MCF 10A (cell line): ENCODE measurements at regions not wholly inside any gene's neighbourhood (a gene's known extent, or its start where the extent isn't known, plus 50 kb on each side); places are given as distances from the start of the nearest gene placed in this dataset.

Experiments used
- BruUV-seq: library from RNA; stranded (reverse); fragments of 400-500 nt; replicated peaks from 2 replicates; lab custom pipeline; 2021; lab: Mats Ljungman, UMichigan
- CTCF ChIA-PET: fragments of 300-600 bp; sonication (Branson Sonifier 250); formaldehyde crosslinking; extraction: SDS; loops from one replicate; lab custom pipeline; 2021; ENCODE audit warnings: antibody characterized with exemption, inconsistent platforms; lab: Yijun Ruan, JAX
- POLR2A ChIA-PET: fragments of 300-600, 350-650 bp; sonication (Branson Sonifier 250); formaldehyde crosslinking; extraction: SDS; loops from one replicate; lab custom pipeline; 2020; ENCODE audit warnings: antibody characterized with exemption, inconsistent platforms; lab: Yijun Ruan, JAX
- DNase-seq: peaks from one replicate; pipeline ENCODE4 v3.0.0-alpha.2; 2018; ENCODE audit not compliant: unreplicated experiment
- H3K27ac Mint-ChIP-seq: one replicate; pipeline ENCODE4 v1.8.0; 2022; ENCODE audit warnings: mild to moderate bottlenecking, low read depth, mixed read lengths; ENCODE audit not compliant: unreplicated experiment
- H3K27me3 Mint-ChIP-seq: one replicate; pipeline ENCODE4 v1.8.0; 2022; ENCODE audit warnings: mixed read lengths; ENCODE audit not compliant: insufficient read depth, unreplicated experiment
- H3K36me3 Mint-ChIP-seq: one replicate; pipeline ENCODE4 v1.8.0; 2022; ENCODE audit warnings: mild to moderate bottlenecking, moderate library complexity, mixed read lengths; ENCODE audit not compliant: insufficient read depth, unreplicated experiment
- H3K4me1 Mint-ChIP-seq: one replicate; pipeline ENCODE4 v1.8.0; 2022; ENCODE audit warnings: mixed read lengths; ENCODE audit not compliant: insufficient read depth, unreplicated experiment
- H3K4me3 Mint-ChIP-seq: one replicate; pipeline ENCODE4 v1.8.0; 2022; ENCODE audit warnings: mild to moderate bottlenecking, moderate library complexity, mixed read lengths; ENCODE audit not compliant: unreplicated experiment
- H3K9me3 Mint-ChIP-seq: one replicate; pipeline ENCODE4 v1.8.0; 2022; ENCODE audit warnings: mixed read lengths; ENCODE audit not compliant: unreplicated experiment
- CTCF ChIP-seq: fragments of 200-600 bp; IDR thresholded peaks from one replicate; pipeline ENCODE4 v1.8.0; 2022; ENCODE audit warnings: antibody characterized with exemption, mild to moderate bottlenecking; ENCODE audit not compliant: unreplicated experiment
- intact Hi-C: fragments of 100-400 bp; cut with micrococcal nuclease; formaldehyde crosslinking; loops from 2 replicates; pipeline ENCODE4 v1.14.1; 2022

- Mint-ChIP-seq H3K36me3 (no peaks in the 10 kb centered on the region), H3K9me3 (no peaks in the 10 kb centered on the region), H3K27me3 (no peaks in the 10 kb centered on the region), H3K27ac (no peak overlapping the region), H3K4me1 (peaks cover 10% of the 10 kb centered on the region), H3K4me3 (no peak overlapping the region)
- BruUV-seq, result no TSS peak
- intact Hi-C loops, result no loop called here
- TF ChIP-seq CTCF, result no peak
- ChIA-PET CTCF (interaction anchor here (0.6 to 1.3 kb wide), 4 partner anchors 9 to 283 kb away, joined by 3 to 4 read pairs (median 3); no protein-coding TSS in a partner anchor), POLR2A (interaction anchor here (0.6 kb wide), 1 partner anchor 75 kb away, joined by 3 read pairs; no protein-coding TSS in a partner anchor)
- no peak for DNase-seq
Measured at GRCh38 chr1:185398022-185398421, 81.0 kb upstream of the IVNS1ABP start.

GRCh38 chr1:185397183-185397582, 80.1 kb upstream of the IVNS1ABP start:
- no peak for TF ChIP-seq CTCF
- H3K4me1 Mint-ChIP-seq, result peaks cover 10% of the 10 kb centered on the region
- no peaks in the 10 kb centered on the region for H3K36me3 Mint-ChIP-seq
- intact Hi-C loops, result no loop called here
- ChIA-PET CTCF (no interaction called here), POLR2A (interaction anchor here (0.7 kb wide), 1 partner anchor 50 kb away, joined by 4 read pairs; no protein-coding TSS in a partner anchor)
- no peak overlapping the region for H3K4me3 Mint-ChIP-seq
- no peak overlapping the region for H3K27ac Mint-ChIP-seq
- H3K27me3 Mint-ChIP-seq, result no peaks in the 10 kb centered on the region
- no peaks in the 10 kb centered on the region for H3K9me3 Mint-ChIP-seq
- no peak for DNase-seq
- no TSS peak for BruUV-seq

GRCh38 chr1:185396126-185396525, 79.1 kb upstream of the IVNS1ABP start:
- BruUV-seq, result no TSS peak
- H3K36me3 Mint-ChIP-seq, result no peaks in the 10 kb centered on the region
- POLR2A ChIA-PET, result no interaction called here
- TF ChIP-seq CTCF, result no peak
- H3K27me3 Mint-ChIP-seq, result no peaks in the 10 kb centered on the region
- DNase-seq, result no peak
- no peaks in the 10 kb centered on the region for H3K9me3 Mint-ChIP-seq
- CTCF ChIA-PET, result interaction anchor here (0.5 to 0.7 kb wide), 3 partner anchors 17 to 214 kb away, joined by 3 to 4 read pairs (median 3); no protein-coding TSS in a partner anchor
- no peak overlapping the region for H3K4me3 Mint-ChIP-seq
- no peak overlapping the region for H3K27ac Mint-ChIP-seq
- peaks cover 7% of the 10 kb centered on the region for H3K4me1 Mint-ChIP-seq
- intact Hi-C loops, result no loop called here

- Mint-ChIP-seq H3K27me3 (no peaks in the 10 kb centered on the region), H3K4me1 (no peaks in the 10 kb centered on the region), H3K9me3 (no peaks in the 10 kb centered on the region), H3K27ac (no peak overlapping the region), H3K4me3 (no peak overlapping the region), H3K36me3 (no peaks in the 10 kb centered on the region)
- intact Hi-C loops, result no loop called here
- BruUV-seq, result no TSS peak
- DNase-seq, result no peak
- ChIA-PET POLR2A (no interaction called here), CTCF (no interaction called here)
- TF ChIP-seq CTCF, result no peak
Measured at GRCh38 chr1:185393815-185394214, 76.8 kb upstream of the IVNS1ABP start.
